Hematopoietic multipotent progenitor cell treated with erythropoietin and hydrocortisone succinate and interleukin-3 and kit ligand, for 8 days (in vitro differentiated cells): ENCODE measurements at regions not wholly inside any gene's neighbourhood (a gene's known extent, or its start where the extent isn't known, plus 50 kb on each side); places are given as distances from the start of the nearest gene placed in this dataset.
"Not testable (repeated sequence)": the region's sequence is repeated elsewhere in the genome, so short reads cannot be mapped to it uniquely, and the experiment has no call there.

Source experiments
- DNase-seq: peaks from one replicate; pipeline ENCODE4 v3.0.0-alpha.2; 2015

DNA sequence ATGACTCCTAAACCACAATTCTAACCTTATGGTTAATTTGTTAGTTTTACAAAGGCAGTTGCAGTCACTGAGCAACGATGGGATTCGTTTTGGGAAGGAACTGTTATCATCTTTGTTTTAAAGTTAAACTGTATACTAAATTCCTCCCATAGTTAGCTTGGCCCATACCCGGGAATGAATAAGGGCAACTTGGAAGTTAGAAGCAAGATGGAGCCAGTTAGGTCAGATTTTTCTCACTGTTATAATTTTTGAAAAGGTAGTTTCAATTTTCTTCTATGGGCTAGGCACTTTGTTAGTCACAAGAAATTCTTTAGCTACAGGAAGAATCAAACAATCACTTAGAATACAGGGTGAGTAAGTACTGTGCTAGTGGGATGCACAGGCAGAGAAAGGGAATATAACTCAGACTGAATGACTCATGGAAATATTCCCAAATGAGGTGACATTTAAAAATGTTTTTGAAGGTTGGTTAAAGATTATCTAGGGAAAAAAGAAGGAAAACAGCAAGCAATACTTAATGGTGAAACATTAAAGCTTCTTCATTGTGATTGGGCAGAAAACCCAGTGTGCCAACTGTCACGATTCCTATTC, 153.6 kb downstream of the MAGEB17 start:
- no peak for DNase-seq

DNA sequence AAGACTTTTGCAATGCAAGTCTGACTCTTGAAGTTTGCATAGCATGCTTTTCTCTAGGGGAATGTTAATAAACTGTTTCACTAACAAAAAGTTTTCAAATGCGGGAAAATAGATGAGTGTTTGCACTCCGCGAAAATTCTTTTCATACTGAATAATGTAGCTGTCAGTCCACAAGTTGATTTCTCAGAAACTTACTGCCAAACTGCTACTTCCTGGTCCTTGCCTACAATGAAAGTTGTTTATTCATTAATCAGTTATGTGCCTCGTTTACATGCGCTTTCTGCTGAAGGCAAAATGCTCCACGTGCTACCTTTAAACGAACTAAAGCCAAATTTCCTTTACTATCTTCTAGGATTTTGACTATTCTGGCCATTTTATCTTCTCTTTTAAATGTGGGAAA, 166.2 kb downstream of the MAGEB17 start:
- DNase-seq: no peak

DNA sequence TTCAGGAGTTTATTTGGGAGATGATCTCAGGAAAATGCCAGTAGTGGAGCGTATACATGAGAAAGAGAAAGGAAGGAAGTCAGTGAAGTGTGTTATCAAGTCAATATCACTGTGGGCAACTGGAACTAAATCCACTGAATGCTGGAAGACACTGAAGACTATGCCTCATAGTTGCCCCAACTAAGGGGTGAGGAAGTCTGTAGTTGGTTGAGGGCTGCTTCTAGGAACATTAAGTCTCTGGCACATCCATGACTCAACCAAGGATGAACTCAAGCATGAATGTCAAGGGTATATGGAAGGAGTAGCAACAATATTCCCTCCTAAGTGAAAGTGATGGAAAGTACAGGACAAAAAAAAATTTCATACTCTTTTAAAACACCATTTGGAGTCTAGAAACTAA, 167.9 kb downstream of the MAGEB17 start:
- no peak for DNase-seq

DNA sequence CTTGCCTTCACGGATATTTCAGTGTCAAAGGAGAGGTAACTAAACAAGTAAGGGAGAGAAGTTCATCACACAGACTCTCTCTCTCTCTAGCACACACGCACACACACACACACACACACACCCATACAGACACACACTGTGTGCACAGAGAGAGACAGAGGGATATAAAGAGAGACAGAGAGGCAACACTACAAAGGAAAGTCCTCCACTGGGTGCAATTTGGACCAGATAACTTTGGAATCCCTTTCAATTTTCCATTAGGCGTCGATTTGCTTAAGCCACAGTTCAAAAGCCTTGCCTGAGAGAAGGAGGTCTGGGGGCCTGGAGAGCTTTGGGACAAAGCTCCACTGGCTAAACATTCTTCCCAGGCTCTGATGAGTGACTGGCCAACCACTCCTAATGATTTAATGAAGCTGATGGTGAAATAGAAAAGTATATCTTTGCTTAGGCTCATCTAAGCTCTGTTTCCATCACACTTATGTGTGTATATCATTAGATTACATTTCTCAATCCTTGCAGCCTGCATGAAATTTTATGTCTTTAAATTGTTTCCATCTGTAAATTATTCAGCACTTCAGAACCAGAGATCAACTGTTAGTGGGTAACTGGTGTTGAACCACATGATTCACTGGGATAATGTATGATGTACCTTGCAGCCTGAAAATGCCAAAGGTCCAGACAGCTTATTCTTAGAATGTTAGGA, 180.8 kb downstream of the MAGEB17 start:
- DNase-seq: no peak

DNA sequence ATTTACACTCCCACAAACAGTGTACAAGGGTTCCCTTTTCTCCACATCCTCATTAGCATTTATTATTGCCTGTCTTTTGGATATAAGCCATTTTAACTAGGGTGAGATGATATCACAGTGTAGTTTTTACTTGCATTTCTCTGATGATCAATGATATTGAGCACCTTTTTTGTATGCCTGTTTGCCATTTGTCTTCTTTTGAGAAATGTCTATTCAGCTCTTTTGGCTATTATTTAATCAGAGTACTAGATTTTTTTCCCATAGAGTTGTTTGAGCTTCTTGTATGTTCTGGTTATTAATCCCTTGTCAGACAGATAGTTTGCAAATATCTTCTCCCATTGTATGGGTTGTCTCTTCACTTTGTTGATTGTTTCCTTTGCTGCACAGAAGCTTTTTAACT, 190.6 kb downstream of the MAGEB17 start:
- no peak for DNase-seq

DNA sequence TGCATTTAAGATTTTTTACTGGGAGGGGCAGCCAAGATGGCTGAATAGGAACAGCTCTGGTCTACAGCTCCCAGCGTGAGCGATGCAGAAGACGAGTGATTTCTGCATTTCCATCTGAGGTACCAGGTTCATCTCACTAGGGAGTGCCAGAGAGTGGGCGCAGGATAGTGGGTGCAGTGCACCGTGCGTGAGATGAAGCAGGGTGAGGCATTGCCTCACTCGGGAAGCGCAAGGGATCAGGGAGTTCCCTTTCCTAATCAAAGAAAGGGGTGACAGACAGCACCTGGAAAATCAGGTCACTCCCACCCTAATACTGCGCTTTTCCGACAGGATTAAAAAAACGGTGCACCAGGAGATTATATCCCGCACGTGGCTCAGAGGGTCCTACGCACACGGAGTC, 192.8 kb downstream of the MAGEB17 start:
- not testable (repeated sequence) for DNase-seq

DNA sequence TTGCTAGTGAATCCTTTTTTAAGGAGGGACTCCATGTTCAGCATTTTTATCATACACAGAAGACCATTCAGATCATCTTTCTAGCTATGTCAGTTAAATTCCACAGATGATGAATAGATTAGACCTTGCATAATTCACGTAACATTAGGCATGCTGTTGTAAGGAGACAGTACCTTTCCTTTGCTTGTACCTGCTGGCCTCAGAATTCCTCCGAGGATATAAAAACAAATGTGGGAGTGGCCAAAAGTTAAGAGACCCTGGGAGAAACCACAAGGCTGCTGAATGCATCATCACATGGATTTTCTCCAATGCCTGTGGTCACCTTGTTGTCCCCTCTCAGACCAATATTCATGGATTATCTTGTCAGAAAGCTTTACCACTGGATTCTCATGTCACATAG, 201.4 kb downstream of the MAGEB17 start:
- no peak for DNase-seq

DNA sequence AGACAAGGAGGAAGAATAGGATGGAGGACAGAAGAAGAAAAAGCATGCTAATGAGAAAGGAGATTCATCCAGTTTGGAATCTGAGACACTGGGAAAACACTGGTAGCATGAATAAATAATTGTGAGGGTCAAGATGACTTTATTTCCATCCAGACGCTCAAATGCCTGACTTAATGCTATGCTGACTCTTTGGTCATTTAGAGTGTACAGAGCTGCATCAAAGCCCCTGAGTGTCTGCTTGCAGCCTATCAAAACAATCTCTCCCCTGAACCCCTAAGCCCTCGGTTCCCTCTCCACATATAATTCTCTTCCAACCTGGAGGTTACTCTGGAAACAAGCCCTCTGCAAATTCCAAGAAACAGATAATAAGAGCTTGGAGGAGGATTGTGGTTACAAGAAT, 208.8 kb downstream of the MAGEB17 start:
- no peak for DNase-seq

DNA sequence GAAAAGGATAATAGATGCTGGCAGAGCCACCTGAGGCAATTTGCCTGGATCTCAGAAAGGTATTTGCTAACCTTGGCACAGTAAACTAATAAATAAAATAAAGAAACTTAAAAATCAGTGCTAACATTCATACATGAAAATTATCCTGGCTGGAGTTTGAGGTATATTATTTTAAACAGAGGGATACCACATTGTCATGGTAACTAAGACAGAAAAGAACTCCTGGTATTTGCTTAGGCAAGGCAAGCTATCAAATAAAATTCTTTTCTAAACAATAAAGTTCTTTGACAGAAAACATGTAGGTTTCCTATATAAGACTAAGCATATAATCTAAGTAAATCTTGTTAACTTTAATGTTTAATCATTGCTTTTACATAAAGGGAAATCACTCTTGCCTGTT, 218.8 kb downstream of the MAGEB17 start:
- DNase-seq: no peak

DNA sequence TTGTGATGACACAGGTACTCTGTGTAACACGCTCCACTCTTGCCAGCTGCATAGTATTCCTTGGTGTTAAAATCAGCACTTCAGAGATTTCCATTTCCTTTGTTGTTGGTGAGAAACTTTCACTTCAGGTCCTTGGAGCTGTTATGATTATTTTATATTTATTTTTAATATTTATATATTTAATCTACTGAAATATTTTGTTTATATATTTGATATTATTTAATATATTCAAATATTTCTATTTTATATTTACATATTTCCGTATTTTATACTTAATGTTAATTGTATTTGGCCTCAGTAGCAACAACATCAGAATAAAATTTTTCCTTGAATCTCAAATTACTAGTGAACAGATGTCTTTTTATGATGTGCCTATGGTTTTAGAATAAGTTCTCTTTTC, 225.3 kb downstream of the MAGEB17 start:
- DNase-seq: no peak

DNA sequence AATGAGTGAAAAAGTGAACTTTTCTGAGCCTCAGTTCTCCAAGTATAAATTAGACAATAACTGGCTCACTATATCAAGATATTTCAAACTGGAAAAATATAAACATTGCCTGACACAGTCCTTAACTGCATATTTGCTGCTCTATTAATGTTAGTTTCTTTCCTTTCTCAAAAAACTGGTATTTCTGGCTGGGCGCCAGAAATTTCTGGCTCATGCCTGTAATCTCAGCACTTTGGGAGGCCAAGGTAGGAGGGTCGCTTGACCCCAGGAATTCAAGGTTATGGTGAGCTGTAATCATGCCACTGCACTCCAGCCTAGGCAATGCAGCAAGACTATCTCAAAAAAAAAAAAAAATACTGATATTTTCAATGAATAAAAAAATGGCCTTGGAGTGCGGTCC, 227.0 kb downstream of the MAGEB17 start:
- no peak for DNase-seq

DNA sequence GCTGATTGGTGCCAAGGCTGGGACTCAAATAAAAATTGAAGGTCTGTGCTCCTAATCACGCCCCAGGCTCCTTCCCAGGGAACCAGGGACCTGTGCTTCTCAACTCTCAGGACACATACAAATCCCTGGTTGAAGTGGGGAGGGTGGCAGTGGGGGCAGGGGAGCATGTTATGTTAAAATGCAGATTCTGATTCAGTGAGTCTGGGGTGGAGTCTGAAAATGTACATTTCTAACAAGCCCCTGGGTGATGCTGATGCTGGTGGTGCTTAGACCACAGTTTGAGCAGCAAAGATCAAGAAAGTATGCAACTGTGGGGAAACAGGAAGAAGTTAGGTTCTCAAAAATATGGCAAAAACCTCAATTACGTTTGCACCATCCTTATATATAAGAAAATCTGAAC, 236.5 kb downstream of the MAGEB17 start:
- DNase-seq: no peak

DNA sequence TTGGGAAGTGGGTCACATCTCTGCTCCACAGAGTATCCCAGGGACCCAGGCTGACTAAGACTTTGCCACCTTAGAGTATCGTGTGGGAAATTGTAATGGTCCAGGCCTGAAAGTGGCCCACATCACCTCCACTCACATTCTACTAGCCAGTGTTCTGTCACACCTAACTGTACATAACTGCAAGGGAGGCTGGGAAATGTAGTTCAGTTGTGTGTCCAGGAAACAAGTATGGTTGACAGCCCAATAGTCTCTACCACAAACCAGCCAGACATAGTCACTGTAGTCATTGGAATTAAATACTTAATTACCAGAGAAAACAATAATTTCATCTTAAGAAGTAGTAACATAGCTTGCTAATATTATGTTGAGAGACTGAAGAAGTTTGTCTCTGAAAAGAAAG, 233.4 kb upstream of the S100G start:
- DNase-seq: no peak

DNA sequence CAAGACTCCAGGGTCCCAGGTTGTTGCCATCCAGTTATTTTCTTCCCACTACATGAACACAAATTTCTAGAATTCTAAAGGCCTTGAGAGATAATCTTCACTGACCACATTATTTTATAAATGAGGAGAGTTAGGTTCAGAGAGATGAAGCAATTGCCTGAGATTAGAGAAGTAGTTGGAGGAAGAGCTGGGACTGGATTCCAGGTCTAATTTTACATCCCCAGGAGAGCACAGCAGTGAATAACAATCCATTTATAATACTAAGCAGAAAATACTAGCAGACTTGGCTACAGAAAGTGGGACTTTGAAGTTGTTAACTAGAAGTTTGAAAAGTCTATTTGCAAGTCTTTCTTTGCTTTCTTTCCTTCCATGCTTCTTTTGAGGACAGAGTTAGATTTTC, 231.3 kb upstream of the S100G start:
- DNase-seq: no peak

DNA sequence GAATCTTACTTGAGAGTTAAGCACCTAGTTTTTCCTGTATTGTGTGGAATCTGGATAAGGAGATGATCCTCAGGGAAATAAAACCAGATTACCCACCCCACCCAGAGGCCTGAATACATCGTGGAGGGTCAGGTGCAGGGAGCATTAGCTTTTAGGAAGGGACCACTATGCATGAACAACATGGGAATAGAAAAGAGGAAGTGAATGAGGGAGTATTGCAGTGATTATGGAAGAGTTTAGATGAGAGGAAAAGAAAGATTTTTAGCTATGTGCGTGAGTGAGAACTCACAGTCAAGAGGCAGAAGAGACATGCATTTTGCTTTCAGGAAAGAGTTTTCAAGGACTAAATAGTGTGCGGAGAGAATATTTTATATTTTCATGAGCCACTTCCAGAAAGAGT, 222.3 kb upstream of the S100G start:
- DNase-seq: no peak

DNA sequence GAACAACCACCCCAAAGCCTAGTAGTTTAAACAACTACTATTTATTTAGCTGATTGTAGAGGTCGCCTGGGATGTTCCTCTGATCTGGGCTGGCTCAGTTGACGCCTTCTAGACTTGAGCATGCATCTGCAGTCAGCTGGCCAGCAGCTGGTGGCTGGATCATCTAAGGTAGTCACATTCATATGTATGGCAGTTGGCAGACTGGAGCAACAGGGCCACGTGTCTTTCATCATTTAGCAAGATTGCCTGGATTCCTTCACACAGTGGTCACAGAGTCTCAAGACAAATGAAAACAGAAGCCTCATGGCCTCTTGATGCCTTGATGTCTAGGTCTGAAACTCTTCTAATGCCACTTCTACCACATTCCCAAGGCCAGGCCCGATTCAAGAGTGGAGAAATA, 220.6 kb upstream of the S100G start:
- no peak for DNase-seq

DNA sequence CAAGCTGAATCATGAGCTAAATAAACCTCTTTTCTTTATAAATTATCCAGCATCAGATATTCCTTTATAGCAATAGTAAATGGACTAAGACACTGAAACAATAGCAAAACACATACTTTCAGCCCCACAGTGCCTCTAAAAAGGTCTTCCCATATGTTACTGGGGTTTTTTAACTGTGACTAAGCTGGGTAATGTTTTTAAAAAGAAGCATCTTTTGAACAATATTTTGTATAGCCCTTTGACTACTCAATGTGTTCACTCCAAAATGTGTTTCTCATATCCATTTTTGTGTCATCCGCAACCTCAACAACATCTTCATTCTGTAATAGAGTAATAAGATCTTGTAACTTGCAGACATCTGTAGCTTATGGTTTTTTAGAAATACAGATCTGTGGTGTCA, 218.7 kb upstream of the S100G start:
- DNase-seq: no peak

DNA sequence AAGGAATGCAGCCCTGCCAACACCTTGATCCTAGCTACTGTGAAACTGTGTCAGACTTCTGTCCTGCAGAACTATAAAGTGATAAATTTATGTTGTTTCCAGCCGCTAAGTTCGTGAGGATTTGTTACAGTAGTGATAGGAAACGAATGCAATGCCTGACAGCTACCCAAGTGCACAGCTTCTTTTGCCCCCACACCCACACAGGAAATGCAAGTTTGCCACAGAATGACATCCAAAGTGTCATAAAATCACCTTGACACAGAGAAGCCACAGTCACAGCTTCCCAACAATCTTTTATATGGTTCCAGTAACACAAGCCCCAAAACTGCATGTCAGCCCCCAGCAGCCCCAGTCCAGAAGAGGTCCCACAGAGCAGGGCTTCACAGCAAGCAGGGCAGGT, 216.9 kb upstream of the S100G start:
- no peak for DNase-seq

DNA sequence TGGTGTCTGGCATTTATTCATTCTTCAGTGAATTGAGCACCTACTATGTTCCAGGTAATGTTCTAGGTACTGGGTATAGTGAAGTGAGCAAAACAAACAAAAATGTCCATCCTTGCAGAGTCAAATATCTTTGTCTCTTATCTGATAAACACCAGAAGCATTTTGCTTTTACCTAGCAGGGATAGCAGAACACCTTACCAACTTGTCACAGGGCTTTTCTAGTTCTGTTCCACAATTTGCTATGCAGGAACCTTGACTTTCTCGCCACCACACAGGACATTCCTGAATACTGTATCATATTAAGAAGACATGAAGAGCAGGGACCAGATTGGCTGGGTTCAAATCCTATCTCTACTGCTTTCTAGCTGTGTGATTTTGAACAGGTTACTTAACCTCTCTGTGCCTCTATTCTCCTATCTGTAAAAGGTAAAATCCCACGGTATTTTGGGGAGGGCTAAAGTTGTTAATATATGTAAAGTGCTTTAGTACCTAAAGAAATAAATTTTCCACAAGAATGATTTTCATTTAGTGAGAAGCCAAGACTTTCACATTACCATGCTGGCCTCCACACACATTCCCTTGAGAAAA, 214.5 kb upstream of the S100G start:
- DNase-seq: no peak

DNA sequence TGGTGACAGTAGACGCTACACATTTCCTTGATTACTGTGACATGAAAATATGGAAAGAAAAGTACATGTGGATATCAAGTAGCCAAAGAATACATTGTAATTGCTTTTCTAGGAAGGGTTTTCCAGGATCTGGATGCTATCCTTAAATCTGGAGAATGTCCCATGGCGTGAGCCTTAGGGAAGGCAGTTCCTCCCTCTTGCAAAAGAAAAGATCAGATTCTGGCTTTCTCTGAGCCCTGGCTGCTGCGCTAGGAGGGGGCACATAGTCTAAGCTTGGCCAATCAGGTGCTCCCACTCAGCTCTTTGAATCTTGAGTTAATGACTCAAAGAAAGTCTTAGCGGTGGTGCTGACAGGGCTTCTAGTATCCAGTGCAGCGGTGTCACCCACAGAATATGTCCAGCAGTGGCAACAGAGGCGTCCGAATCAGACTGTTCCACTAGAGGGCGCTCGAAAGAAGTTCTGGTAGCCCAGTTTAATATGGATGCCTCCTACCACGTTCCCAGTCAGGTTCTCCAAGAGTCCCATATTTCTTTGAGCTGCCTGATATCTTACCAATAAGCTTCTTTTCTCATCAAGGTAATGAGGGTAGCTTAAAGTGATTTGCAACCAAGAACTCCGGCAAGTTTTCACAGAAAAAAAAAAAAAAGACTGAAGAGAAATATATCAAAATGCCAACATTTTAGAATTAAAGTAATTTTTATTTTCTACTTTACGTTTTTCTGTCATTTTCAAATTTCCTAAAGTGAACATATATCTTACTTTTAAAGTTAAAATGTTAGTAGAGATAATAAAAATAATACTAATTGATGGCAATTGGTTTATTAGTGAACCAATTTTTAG, 213.4 kb upstream of the S100G start:
- peak; percentile 76 for DNase-seq

DNA sequence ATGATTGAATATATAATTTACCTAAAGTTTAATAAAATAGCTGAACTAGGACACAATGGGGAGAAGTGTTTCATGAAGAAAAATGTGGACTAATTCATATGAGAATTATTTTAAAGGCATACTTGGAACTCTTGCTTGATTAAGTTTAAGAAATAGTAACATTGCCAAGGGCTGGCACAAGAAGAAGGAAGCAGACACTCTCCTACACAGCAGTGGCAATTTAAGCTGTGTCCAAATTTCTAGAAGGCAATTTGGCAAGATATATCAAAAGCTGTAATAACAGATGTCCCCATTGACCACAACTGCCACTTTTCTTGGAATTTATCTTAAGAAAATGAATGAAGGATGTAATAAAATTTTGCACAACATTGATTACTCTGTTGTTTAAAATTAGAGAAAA, 209.5 kb upstream of the S100G start:
- no peak for DNase-seq

DNA sequence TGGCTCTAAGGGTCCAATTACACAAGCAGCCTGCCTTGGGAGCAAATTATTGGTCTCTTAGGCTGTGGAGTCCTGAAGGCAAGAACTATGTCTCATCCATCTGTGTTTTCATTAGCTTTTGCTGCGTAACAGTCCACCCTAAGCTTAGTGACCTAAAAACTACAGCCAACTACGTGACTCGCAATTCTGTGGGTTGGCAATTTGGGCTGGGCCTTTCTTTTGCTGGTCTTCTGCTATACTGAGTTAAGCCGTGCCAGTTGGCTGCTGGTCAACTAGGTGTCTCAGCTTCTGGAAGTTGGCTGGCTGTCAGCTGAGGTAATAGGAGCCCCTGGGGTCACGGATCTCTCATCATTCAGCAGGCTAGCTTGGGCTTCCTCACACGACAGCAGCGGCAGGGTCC, 205.6 kb upstream of the S100G start:
- DNase-seq: no peak

DNA sequence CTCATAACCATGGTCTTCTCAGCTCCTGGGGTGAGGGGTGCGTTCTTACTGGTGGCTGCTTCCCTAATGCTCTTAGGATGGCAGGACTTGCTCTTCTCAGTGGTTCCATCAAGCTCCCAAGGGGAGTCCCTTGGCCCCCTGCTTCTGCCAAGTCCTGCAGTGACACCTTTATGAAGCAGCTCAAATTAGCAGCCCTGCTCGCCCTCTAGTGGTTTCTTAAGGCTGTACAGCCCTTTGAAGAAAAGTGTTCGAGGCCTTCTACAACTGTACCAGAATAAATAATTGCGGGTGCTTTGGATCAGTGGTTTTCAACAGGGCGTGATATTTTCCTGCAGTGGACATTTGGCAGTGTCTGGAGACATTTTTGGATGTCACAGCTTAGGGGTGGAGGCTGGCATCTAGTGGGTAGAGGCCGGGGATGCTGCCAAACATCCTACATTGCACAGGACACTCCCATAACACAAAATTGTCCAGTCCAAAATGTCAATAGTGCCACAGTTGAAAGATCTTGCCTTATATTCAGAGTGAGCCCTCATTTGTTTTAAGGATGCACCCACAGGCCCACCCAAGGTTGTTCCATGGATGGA, 204.7 kb upstream of the S100G start:
- DNase-seq: peak; percentile 34

DNA sequence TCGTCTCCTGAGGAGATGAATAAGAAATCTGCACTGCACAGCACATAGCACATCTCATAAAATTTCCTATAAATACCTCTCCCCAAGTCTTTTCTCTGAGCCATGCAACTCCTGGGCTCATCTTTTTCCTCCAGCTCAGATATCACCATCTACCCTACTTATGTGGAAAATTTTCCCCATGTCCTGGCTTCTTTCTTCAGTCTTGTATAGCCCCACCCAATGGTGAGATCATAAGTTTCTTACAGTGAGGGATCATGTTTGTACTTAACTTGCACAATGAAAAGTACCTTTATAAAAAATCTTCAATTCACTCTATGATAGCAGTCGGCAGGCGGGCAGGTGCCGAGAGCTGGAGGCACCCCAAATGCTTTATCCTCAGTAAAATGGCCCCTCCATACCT, 198.6 kb upstream of the S100G start:
- DNase-seq: no peak
